ENCODE measurements at regions not wholly inside any gene's neighbourhood (a gene's known extent, or its start where the extent isn't known, plus 50 kb on each side); places are given as distances from the start of the nearest gene placed in this dataset.

- no peak for DNase-seq (ENCODE audit: low spot score)
- no peak overlapping the region for H3K27ac Mint-ChIP-seq (ENCODE audit: unreplicated experiment)
- H3K27me3 Mint-ChIP-seq (ENCODE audit: low read depth), result peaks cover 4% of the 10 kb centered on the region
- H3K4me1 Mint-ChIP-seq (ENCODE audit: low read depth), result peaks cover 12% of the 10 kb centered on the region
- no peak overlapping the region for H3K4me3 Mint-ChIP-seq (ENCODE audit: unreplicated experiment)
- peaks cover 11% of the 10 kb centered on the region for H3K9me3 Mint-ChIP-seq (ENCODE audit: low read depth)
- TF ChIP-seq CTCF (IDR thresholded peaks at IDR 0.05), result no peak
- H3K36me3 Mint-ChIP-seq (ENCODE audit: low read depth), result peaks cover 4% of the 10 kb centered on the region
Observed at GRCh38 chr2:121021685-121022084, 263.3 kb downstream of the TFCP2L1 start.

GRCh38 chr2:121028577-121028976 lies 256.4 kb downstream of the TFCP2L1 start:
- peaks cover 8% of the 10 kb centered on the region for H3K36me3 Mint-ChIP-seq (ENCODE audit: low read depth)
- peaks cover 35% of the 10 kb centered on the region for H3K27me3 Mint-ChIP-seq (ENCODE audit: low read depth)
- peaks cover 18% of the 10 kb centered on the region for H3K9me3 Mint-ChIP-seq (ENCODE audit: low read depth)
- no peak overlapping the region for H3K27ac Mint-ChIP-seq (ENCODE audit: unreplicated experiment)
- no peak overlapping the region for H3K4me3 Mint-ChIP-seq (ENCODE audit: unreplicated experiment)
- no peak for DNase-seq (ENCODE audit: low spot score)
- TF ChIP-seq CTCF (IDR thresholded peaks at IDR 0.05), result no peak
- no peaks in the 10 kb centered on the region for H3K4me1 Mint-ChIP-seq (ENCODE audit: low read depth)

GRCh38 chr2:121030523-121030922 lies 254.5 kb downstream of the TFCP2L1 start:
- no peak overlapping the region for H3K27ac Mint-ChIP-seq (ENCODE audit: unreplicated experiment)
- H3K4me3 Mint-ChIP-seq (ENCODE audit: unreplicated experiment), result no peak overlapping the region
- no peaks in the 10 kb centered on the region for H3K4me1 Mint-ChIP-seq (ENCODE audit: low read depth)
- H3K9me3 Mint-ChIP-seq (ENCODE audit: low read depth), result peaks cover 9% of the 10 kb centered on the region
- DNase-seq (ENCODE audit: low spot score), result no peak
- H3K27me3 Mint-ChIP-seq (ENCODE audit: low read depth), result peaks cover 43% of the 10 kb centered on the region
- no peak for TF ChIP-seq CTCF (IDR thresholded peaks at IDR 0.05)
- peaks cover 4% of the 10 kb centered on the region for H3K36me3 Mint-ChIP-seq (ENCODE audit: low read depth)

- Mint-ChIP-seq H3K27me3 (ENCODE audit: low read depth) (peaks cover 48% of the 10 kb centered on the region), H3K36me3 (ENCODE audit: low read depth) (peaks cover 4% of the 10 kb centered on the region)
- TF ChIP-seq CTCF (IDR thresholded peaks at IDR 0.05), result no peak
Observed at GRCh38 chr2:121031568-121032340, 253.2 kb downstream of the TFCP2L1 start.

GRCh38 chr2:121033461-121033996 lies 251.5 kb downstream of the TFCP2L1 start:
- DNase-seq (ENCODE audit: low spot score), result no peak
- Mint-ChIP-seq H3K27me3 (ENCODE audit: low read depth) (peaks cover 47% of the 10 kb centered on the region), H3K36me3 (ENCODE audit: low read depth) (no peaks in the 10 kb centered on the region), H3K4me1 (ENCODE audit: low read depth) (no peaks in the 10 kb centered on the region), H3K4me3 (ENCODE audit: unreplicated experiment) (no peak overlapping the region), H3K9me3 (ENCODE audit: low read depth) (peaks cover 1% of the 10 kb centered on the region), H3K27ac (ENCODE audit: unreplicated experiment) (no peak overlapping the region)
- TF ChIP-seq CTCF (IDR thresholded peaks at IDR 0.05), result no peak

More at GRCh38 chr2:121031568-121032340, 253.2 kb downstream of the TFCP2L1 start:
- Mint-ChIP-seq H3K4me1 (ENCODE audit: low read depth) (no peaks in the 10 kb centered on the region), H3K27ac (ENCODE audit: unreplicated experiment) (no peak overlapping the region), H3K9me3 (ENCODE audit: low read depth) (peaks cover 7% of the 10 kb centered on the region), H3K4me3 (ENCODE audit: unreplicated experiment) (no peak overlapping the region)
- DNase-seq (ENCODE audit: low spot score), result no peak
